Right lobe of liver (tissue), 6 donors: ENCODE measurements at regions not wholly inside any gene's neighbourhood (a gene's known extent, or its start where the extent isn't known, plus 50 kb on each side); places are given as distances from the start of the nearest gene placed in this dataset.
"Not testable (repeated sequence)": the region's sequence is repeated elsewhere in the genome, so short reads cannot be mapped to it uniquely, and the experiment has no call there.

Source experiments
- ATAC-seq, 4 donors: fragments of 200-7000 bp; cut with Tn5 transposase; one replicate each; pipeline ENCODE4 v1.9.1; 2020; ENCODE audit warnings: mild to moderate bottlenecking in 4 of 4, moderate library complexity in 4 of 4
- DNase-seq, 3 donors: peaks; one replicate each; pipeline ENCODE4 v3.0.0-alpha.2; 2020
- H3K27ac ChIP-seq, 3 donors: fragments of 200-600 bp; one replicate each; pipeline ENCODE4 v1.8.0; 2022
- H3K27me3 ChIP-seq, 2 donors: fragments of 200-600 bp; one replicate each; pipeline ENCODE4 v1.8.0; 2022
- H3K36me3 ChIP-seq, 4 donors: fragments of 200-600 bp; sonication (generic) in 1 of 4; one replicate each; pipeline versions ENCODE4 v1.5.1 to v1.8.0; 2017 to 2022; ENCODE audit warnings: control low read depth in 1 of 4
- H3K4me1 ChIP-seq, 4 donors: fragments of 200-600 bp; sonication (generic) in 1 of 4; one replicate each; pipeline versions ENCODE4 v1.5.1 to v1.8.0; 2017 to 2022; ENCODE audit warnings: control low read depth in 1 of 4
- H3K4me3 ChIP-seq, 3 donors: fragments of 200-600 bp; one replicate each; pipeline ENCODE4 v1.8.0; 2022
- H3K9me3 ChIP-seq, 4 donors: fragments of 200-600 bp; sonication (generic) in 1 of 4; one replicate each; pipeline versions ENCODE4 v1.5.1 to v1.8.0; 2017 to 2022; ENCODE audit warnings: control low read depth in 1 of 4
- CTCF ChIP-seq, 4 donors: fragments of 200-600 bp in 3 of 4; fragments of 450-650 bp in 1 of 4; IDR thresholded peaks; one replicate each; pipeline versions ENCODE4 v1.5.1 to v1.8.0; 2016 to 2022; ENCODE audit warnings: antibody characterized with exemption in 4 of 4, mild to moderate bottlenecking in 2 of 4
- POLR2A ChIP-seq: fragments of 450-650 bp; IDR thresholded peaks from one replicate; pipeline ENCODE4 v1.6.1; 2017; ENCODE audit warnings: antibody characterized with exemption, mild to moderate bottlenecking
- WGBS: methylation state at CpG from one replicate; pipeline ENCODE4 v1.1.6; 2018; ENCODE audit warnings: low coverage, low lambda C conversion rate; ENCODE audit not compliant: insufficient coverage; ENCODE audit errors: missing lambda C conversion rate; 5-methylcytosine and 5-hydroxymethylcytosine counted together
- intact Hi-C, 2 donors: fragments of 100-400 bp; cut with DNase I; formaldehyde crosslinking; loops; one replicate each; pipeline versions ENCODE4 v1.11.2 to v1.14.1; 2022
- donor health status: DM: no; HTN: yes; CAD: no.
- donor health status: DM: no; HTN: no; CAD: no.
- donor health status: DM: no; HTN: no; CAD: no.
- donor health status: DM: no; HTN: yes; CAD: no.
- donor health status: DM: no; HTN: yes; CAD: no.

- Histone ChIP-seq H3K9me3 (no peaks in the 10 kb centered on the region), H3K27ac (no peak overlapping the region), H3K36me3 (no peaks in the 10 kb centered on the region), H3K4me1 (peaks cover 0 to 15% (median 4%) of the 10 kb centered on the region in 4 donors), H3K27me3 (no peaks in the 10 kb centered on the region), H3K4me3 (no peak overlapping the region)
- TF ChIP-seq CTCF (IDR thresholded peaks at IDR 0.05) = no peak
- TF ChIP-seq POLR2A = no peak
- ATAC-seq (no peak), DNase-seq (no peak)
- 93% methylated on average over 3 of the region's 3 CpGs for WGBS
- intact Hi-C loops = no loop called here
Measured at GRCh38 chr1:185650602-185651230, 83.5 kb upstream of the HMCN1 start.

DNA sequence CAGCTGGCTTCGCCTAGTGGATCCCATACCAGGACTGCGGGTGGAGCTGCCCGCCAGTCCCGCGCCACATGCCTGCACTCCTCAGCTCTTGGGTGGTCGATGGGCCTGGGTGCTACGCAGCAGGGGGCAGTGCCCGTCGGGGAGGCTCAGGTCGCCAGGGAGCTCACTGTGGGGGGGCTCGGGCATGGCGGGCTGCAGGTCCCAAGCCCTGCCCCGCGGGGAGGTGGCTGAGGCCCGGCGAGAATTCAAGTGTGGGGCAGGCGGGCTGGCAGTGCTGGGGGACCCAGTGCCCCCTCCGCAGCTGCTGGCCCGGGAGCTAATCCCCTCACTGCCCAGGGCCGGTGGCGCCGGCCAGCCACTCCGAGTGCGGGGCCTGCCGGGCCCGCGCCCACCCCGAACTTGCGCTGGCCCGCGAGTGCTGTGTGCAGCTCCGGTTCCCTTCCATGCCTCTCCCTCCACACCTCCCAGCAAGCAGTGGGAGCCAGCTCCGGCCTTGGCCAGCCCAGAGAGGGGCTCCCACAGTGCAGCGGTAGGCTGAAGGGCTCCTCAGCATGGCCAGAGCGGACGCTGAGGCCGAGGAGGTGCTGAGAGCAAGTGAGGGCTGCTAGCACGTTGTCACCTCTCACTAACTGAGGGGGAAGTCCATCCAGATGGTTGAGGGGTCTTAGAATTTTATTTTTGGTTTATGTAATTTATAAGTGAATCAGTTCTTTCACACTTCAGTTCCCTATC lies 85.2 kb upstream of the HMCN1 start:
- TF ChIP-seq POLR2A = no peak
- TF ChIP-seq CTCF (IDR thresholded peaks at IDR 0.05) = no peak
- Histone ChIP-seq H3K4me3 (no peak overlapping the region), H3K27ac (no peak overlapping the region), H3K36me3 (no peaks in the 10 kb centered on the region), H3K27me3 (no peaks in the 10 kb centered on the region), H3K4me1 (peaks cover 0 to 19% (median 7%) of the 10 kb centered on the region in 4 donors), H3K9me3 (no peaks in the 10 kb centered on the region)
- intact Hi-C loops = no loop called here
- no peak for DNase-seq
- WGBS = 100% methylated on average over 2 of the region's 38 CpGs
- ATAC-seq = no peak

- not testable (repeated sequence) for DNase-seq
Measured at GRCh38 chr1:185647597-185648267, 86.5 kb upstream of the HMCN1 start.

DNA sequence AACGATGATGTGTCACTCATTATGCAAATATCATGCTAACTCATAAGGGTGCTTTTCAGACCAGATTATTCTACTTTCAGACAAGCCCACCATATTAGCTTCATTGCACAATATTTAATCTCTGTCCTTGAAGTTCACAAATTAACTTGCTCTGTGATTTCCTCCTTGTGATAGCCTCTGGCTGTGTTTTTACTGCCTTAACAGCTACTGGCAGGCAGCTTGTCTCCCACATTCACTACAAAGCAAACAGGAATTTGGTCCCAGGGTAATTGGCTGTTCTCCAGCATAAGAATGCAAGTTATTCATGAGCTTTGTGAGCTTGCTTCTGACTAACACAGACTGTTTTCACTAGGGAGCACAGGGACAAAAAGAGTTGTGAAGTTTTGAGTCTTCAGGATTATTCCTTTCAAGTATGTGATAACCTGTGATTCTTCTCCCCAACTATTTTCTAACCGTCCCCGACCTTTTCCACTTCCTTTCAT lies 87.9 kb upstream of the HMCN1 start:
- Histone ChIP-seq H3K27ac (peak overlapping the region; percentile 42 to 62 (median 47)), H3K4me3 (no peak overlapping the region), H3K9me3 (no peaks in the 10 kb centered on the region), H3K27me3 (no peaks in the 10 kb centered on the region), H3K4me1 (peaks cover 0 to 19% (median 7%) of the 10 kb centered on the region in 4 donors), H3K36me3 (no peaks in the 10 kb centered on the region)
- WGBS = 6% methylated on average over 3 of the region's 3 CpGs
- intact Hi-C loops = no loop called here
- no peak for TF ChIP-seq CTCF (IDR thresholded peaks at IDR 0.05)
- TF ChIP-seq POLR2A = no peak
- DNase-seq (peak in 2 of 3 donors; percentile 20 to 81), ATAC-seq (peak; percentile 98 to 100 (median 98))

More at GRCh38 chr1:185647597-185648267, 86.5 kb upstream of the HMCN1 start:
- 94% methylated on average over 12 of the region's 12 CpGs for WGBS
- H3K4me1 ChIP-seq = peaks cover 0 to 19% (median 7%) of the 10 kb centered on the region in 4 donors
- H3K9me3 ChIP-seq, H3K36me3 ChIP-seq, intact Hi-C loops, H3K4me3 ChIP-seq, ATAC-seq, H3K27ac ChIP-seq, H3K27me3 ChIP-seq: not testable (repeated sequence)
